Mesothelial cell of epicardium (in vitro differentiated cells): ENCODE measurements at regions not wholly inside any gene's neighbourhood (a gene's known extent, or its start where the extent isn't known, plus 50 kb on each side); places are given as distances from the start of the nearest gene placed in this dataset.

ENCODE experiments used
- DNase-seq, 2 experiments: peaks; one replicate each; pipeline ENCODE4 v3.0.0; 2021; ENCODE audit warnings: low spot score in 2 of 2; ENCODE audit not compliant: unreplicated experiment in 2 of 2
- H3K27ac Mint-ChIP-seq: 2 replicates; pipeline ENCODE4 v1.8.0; 2021; ENCODE audit warnings: mixed read lengths
- H3K27me3 Mint-ChIP-seq: 2 replicates; pipeline ENCODE4 v1.8.0; 2021; ENCODE audit warnings: low read depth, mixed read lengths
- H3K36me3 Mint-ChIP-seq: 2 replicates; pipeline ENCODE4 v1.8.0; 2021; ENCODE audit warnings: mixed read lengths
- H3K4me1 Mint-ChIP-seq: 2 replicates; pipeline ENCODE4 v1.8.0; 2021; ENCODE audit warnings: mixed read lengths
- H3K4me3 Mint-ChIP-seq: 2 replicates; pipeline ENCODE4 v1.8.0; 2021; ENCODE audit warnings: mild to moderate bottlenecking, moderate library complexity, mixed read lengths
- H3K9me3 Mint-ChIP-seq: 2 replicates; pipeline ENCODE4 v1.8.0; 2021; ENCODE audit warnings: mixed read lengths
- TF ChIP-seq, protein P1 (sequence below): fragments of 200-600 bp; sonication (generic); IDR thresholded peaks from one replicate; pipeline ENCODE4 v1.5.0; 2021; ENCODE audit warnings: antibody characterized with exemption; ENCODE audit not compliant: unreplicated experiment

DNA sequence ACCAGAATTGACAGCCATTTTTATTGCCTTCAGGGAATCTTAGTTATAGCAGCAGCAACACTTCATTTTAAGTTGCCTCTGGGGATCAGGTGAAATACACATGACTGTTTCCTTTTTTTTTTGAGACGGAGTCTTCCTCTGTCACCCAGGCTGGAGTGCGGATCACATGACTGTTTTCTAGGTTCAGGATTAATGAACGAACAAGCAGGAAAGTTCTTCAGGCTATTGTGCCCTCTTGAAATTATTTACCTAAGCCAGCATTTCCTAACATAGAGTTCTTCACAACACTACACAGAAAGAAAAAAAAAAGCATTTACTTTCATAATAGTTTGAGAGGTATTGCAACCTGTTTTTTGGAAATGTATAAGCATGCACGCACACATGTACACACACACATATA lies 2032.8 kb downstream of the PCDH7 start:
- no peak for DNase-seq
- Mint-ChIP-seq H3K36me3 (peaks cover 19% of the 10 kb centered on the region), H3K27ac (no peak overlapping the region), H3K27me3 (no peaks in the 10 kb centered on the region), H3K4me3 (no peak overlapping the region), H3K9me3 (peaks cover 40% of the 10 kb centered on the region), H3K4me1 (no peaks in the 10 kb centered on the region)
- TF ChIP-seq, protein P1, sequence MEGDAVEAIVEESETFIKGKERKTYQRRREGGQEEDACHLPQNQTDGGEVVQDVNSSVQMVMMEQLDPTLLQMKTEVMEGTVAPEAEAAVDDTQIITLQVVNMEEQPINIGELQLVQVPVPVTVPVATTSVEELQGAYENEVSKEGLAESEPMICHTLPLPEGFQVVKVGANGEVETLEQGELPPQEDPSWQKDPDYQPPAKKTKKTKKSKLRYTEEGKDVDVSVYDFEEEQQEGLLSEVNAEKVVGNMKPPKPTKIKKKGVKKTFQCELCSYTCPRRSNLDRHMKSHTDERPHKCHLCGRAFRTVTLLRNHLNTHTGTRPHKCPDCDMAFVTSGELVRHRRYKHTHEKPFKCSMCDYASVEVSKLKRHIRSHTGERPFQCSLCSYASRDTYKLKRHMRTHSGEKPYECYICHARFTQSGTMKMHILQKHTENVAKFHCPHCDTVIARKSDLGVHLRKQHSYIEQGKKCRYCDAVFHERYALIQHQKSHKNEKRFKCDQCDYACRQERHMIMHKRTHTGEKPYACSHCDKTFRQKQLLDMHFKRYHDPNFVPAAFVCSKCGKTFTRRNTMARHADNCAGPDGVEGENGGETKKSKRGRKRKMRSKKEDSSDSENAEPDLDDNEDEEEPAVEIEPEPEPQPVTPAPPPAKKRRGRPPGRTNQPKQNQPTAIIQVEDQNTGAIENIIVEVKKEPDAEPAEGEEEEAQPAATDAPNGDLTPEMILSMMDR, result no peak

DNA sequence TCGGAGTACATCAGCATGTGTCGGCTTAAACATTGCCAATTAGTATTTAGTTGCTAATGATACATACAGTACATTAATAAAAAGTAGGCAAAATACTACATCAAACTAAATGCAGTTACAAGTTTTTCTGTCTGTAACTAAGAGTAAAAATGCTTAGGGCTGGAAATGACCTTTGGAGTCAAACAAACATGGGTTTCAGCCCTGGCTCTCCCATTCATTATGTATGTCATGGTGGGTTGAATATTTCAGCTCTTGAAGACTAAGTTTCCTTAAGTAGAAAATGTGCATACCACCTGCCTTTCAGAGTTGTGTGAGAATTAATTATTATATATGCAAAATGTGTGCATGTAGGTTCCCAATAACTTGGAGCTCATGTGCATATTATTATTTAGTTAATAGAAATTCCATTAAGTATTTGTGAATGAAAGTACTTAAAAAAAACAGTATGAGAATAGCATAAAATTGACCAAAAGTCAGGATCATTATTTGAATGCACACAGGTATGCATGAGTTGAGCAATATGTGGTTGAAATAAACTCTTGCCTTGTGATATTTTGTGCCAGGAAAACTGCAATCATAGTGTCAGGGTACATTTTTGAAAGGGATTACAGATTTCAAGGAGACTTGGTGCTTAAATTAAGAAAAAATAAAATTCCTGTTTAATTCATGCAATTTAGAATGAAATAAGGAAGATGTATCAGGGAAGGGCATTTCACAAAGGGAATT lies 2048.7 kb downstream of the PCDH7 start:
- Mint-ChIP-seq H3K4me1 (no peaks in the 10 kb centered on the region), H3K27ac (no peak overlapping the region), H3K9me3 (peaks cover 3% of the 10 kb centered on the region), H3K4me3 (no peak overlapping the region), H3K36me3 (no peaks in the 10 kb centered on the region), H3K27me3 (no peaks in the 10 kb centered on the region)
- TF ChIP-seq, protein P1, result no peak
- no peak for DNase-seq

DNA sequence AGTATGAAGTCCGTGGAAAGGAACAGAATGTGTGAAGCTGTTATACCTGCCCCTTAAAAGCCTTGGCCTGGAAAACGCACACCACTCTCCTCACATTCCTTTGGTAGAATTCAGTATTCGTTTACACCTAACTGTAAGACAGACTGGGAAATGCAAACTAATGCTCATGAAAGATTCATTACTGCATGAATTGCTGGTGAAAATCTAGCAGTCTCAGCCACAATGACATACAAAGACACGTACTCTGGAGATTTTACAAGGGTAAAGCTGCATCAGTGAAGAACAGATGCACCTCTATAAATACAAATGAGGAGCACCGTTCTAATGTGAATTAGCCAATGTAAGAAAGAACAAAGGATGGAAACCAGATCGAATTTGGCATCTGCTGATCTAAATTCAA lies 2051.3 kb downstream of the PCDH7 start:
- TF ChIP-seq, protein P1, result no peak
- Mint-ChIP-seq H3K36me3 (no peaks in the 10 kb centered on the region), H3K27ac (no peak overlapping the region), H3K9me3 (peaks cover 10% of the 10 kb centered on the region), H3K27me3 (no peaks in the 10 kb centered on the region), H3K4me3 (no peak overlapping the region), H3K4me1 (no peaks in the 10 kb centered on the region)
- DNase-seq, result no peak

DNA sequence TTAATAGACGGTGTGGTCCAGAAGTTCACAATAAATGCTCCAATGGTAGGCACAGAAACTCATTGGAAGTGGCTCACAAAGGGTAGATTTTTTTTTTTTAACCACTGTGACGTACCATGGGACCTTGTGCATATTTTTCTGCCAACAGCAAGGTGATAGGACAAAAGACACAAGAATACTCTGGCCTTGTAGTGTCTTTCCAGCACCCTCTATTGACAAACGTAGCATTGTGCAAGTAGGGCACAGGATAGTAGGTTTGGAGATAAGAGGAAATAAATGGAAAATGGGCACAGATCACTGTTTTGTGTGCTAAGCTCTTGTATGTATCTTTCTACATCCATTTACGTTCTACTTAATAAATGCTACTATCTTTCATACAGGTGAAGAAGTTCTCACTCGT lies 2054.9 kb downstream of the PCDH7 start:
- no peaks in the 10 kb centered on the region for H3K27me3 Mint-ChIP-seq
- H3K4me3 Mint-ChIP-seq, result no peak overlapping the region
- H3K9me3 Mint-ChIP-seq, result peaks cover 7% of the 10 kb centered on the region
- H3K27ac Mint-ChIP-seq, result no peak overlapping the region
- no peaks in the 10 kb centered on the region for H3K4me1 Mint-ChIP-seq
- no peak for DNase-seq
- no peaks in the 10 kb centered on the region for H3K36me3 Mint-ChIP-seq
- TF ChIP-seq, protein P1, result no peak

DNA sequence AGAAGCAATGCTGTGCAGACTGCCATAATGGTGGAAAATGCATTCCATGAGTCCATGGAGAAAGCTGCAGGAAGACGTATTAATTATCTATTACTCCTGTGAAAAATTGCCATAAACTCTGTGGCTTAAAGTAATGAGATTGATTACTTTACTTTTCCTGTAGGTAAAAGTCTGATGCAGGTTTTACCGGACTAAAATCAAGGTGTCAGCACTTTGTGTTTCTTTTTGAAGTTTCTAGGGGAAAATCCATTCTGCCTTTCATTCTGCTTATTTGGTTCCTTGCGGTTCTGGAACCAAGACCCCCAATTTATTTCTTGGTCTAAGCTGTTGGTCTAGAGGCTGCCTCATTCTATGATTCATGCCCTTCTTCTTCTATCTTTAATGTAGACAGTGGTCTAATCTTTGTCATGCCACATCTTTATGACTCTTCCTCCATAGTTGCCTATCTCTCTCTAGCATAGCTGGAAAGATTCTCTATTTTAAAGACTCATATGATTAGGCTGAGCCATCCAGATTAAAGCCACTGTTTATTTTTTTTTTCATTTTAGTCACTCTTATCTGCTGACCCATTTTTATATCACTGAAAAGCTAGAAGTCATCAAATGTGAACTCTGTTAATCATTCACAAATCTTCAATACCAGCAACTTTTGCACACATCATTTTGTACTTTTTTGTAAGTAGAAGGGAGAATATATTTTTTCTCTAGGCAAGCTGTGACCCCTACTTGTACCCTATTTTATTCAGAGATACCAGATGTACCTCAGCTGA lies 2056.4 kb downstream of the PCDH7 start:
- Mint-ChIP-seq H3K27me3 (no peaks in the 10 kb centered on the region), H3K27ac (no peak overlapping the region), H3K4me3 (no peak overlapping the region), H3K36me3 (no peaks in the 10 kb centered on the region), H3K4me1 (no peaks in the 10 kb centered on the region), H3K9me3 (peaks cover 11% of the 10 kb centered on the region)
- DNase-seq, result no peak
- TF ChIP-seq, protein P1, result no peak
